ENCODE measurements at regions not wholly inside any gene's neighbourhood (a gene's known extent, or its start where the extent isn't known, plus 50 kb on each side); places are given as distances from the start of the nearest gene placed in this dataset.

GRCh38 chr12:107474639-107475539 lies 210.7 kb upstream of the PWP1 start:
- TF ChIP-seq CTCF (conservative IDR thresholded peaks at IDR 0.05) (no peak), ZFX (IDR thresholded peaks at IDR 0.05) (no peak)
